ENCODE measurements at regions not wholly inside any gene's neighbourhood (a gene's known extent, or its start where the extent isn't known, plus 50 kb on each side); places are given as distances from the start of the nearest gene placed in this dataset.

DNA sequence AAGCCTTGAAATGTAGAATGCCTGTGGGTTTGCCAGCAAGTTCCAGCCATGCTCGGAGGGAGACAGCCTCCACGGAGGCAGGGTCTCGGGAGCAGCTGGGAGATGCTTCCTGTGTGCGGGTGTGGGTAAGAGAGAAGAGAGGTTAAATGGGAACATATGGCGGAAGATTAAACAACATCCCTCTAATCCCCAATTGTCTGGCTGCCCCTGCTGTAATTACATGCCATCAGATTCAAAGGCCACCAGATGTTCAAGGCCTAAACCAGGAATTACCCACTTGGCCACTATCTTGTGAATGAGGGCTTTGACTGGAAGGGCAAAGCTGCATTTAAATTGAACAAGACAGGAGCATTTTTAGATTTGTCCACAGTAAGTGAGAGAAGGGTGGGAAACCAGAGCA, 81.4 kb upstream of the BACE2 start:
- DNase-seq, result no peak

DNA sequence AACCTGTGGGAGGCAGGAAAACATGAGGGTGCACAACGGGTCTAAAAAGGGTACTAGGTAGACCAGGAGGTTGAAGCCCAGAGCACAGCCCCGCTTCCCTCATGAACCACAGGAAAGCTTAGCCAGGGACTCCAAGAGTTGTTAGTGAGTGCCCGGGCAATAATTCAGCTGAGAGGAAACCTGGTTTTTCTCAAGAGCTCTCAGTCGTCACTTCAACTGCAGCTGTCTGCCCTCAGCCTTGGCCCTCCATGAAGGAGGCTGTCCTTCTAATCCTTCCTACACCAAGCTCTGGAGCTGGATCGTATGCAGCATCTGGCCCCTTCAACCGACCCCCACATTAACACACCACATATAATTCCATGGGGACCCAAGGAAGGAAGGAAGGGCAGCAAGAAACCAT, 77.0 kb upstream of the BACE2 start:
- no peak for DNase-seq

DNA sequence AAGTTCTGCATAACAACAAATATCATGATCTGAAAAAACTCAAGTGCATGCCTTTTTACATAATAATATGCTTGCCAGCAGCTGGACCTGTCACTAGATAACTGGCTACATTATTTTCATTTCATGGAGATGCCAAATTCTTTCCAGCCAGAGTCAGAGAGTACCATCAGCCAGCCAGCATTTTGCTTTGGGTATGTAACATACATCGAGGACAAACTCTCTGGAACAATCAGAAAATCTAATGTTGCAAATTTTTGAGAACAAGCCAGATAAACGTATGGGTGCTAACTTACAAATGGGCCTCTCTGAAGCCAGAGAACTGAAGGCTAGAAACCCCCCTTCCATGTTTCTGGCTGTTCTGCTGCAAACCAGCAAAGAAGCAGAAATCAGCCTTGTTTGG, 76.3 kb upstream of the BACE2 start:
- DNase-seq, result no peak

DNA sequence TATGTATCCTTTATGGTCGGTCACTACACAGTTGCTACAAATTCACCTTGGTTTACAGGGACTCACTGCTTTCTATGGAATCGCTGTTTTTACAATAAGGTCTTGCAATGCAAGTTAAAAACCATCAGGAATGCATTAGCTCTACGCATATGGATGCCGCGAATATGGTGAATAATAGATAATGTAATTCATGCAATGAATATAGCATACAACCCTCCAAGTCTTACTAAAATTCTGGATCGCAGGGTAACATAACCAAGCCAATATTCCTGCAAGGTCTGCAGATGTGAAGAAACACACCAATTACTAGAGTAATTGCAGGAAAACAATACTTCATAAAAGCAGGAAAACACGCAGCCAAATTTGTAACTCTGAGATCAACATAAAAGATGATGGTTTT, 75.6 kb upstream of the BACE2 start:
- DNase-seq, result no peak

DNA sequence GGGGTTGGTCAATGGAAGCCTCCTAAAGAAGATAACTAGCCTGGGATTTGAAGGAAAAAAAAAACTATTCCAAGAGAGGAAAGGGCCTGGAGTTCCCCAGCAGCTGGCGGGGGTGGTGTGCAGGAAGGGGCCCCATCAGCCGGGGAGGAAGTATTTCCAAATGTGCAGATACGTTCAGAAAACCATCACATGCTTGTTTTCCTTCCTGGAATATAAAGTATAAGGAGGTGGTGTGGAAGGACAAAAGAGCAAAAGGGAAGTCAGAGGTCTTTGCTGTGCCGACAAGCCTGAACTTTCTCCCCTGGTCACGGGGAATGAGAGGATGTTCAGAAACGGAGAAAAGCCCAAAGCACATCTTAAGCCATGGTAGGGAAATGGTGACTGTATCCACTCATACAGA, 72.0 kb upstream of the BACE2 start:
- DNase-seq, result no peak

DNA sequence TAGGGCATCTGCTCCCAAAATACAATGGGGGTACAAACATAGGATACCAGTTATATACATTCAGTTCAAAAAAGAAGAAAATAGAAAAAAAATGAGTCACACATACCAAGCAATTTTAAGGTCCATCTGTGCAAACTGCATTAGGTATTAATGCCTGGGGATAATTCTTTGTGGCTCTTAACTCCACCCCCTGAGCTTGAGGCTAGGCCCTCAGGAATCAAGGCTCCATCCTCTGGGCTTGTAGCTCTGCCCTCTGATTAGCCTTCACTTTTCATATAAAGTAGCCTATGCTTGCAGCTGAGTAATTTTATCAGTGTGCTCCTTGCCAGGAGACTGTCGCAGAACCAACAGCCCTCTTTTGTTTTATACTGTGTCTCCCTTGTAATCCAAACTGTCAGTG, 69.9 kb upstream of the BACE2 start:
- DNase-seq, result no peak

DNA sequence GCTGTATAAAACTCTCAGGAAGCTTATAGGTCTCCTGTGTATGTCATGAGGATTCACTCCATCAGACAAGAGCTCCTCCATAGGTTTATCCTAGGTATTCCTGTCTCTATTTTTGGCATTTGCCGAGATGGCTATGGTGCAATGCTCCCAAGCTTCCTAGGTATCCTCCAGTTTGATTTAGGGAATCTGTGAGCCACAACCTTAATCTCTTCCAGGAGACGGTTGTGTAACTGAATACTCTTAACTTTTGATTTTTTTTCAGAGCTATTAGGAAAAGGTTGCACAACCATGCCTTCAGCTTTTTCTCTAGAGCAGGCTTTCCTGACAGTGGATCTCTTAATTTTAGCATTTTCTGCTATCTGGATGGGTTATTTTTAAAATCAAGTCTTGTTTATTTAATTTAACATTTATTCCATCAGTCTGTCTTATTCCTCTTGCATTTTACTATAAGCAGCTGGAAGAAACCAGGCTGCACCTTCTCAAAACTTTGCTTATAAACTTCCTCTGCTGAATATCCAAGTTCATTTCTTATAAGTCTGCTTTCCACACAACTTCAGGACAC, 69.4 kb upstream of the BACE2 start:
- DNase-seq, result no peak

DNA sequence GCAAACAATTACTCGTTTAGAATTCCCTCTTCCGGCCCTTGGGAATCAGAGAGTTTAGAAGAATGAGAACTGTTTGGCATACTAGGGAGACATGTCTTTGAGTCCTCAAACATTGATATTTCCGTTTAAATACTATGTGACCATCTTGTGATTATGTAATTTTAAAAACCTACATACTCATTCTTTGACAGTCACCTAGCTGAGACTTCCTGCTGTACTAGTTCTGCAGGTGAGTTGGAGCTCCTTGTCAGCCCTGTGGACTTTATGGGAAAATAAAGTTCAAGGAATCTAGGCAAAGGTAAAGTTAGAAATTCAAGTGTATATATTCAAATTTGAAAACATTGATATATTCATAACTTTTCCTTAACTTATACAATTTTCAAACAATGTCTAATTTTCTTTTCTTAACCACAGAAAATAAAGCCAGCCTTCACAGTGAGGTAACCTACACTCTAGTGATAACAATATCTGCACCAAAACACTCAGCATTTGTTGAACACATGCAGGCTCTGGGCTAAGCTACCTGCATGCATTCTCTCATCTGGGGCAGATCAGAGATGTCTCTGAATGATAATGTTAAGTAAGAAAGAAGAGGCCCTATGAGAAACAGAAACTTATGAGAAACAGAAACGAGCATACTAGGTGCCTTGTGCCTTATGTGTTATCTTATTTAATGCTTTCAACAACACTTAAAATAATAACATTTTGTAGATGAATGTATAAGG, 67.0 kb upstream of the BACE2 start:
- no peak for DNase-seq

DNA sequence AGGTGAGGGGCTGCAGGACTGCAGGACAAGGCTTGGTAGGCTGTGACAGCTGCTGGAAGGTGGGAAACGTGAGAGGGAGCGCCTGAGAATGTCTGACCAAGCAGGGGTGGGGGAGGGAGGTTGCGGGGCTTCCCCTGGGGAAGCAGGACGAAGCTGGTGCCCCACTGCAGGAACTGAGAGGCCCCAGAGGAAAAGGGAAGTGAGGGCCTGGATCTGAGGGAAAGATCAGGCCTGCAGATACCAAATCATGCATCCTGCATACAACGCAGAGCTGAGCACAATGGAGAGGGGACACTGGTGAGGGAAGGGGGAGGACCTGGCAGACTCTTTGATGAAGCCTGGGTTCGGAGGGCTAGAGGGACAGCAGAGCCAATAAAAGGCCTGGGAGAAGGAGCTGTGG, 65.7 kb upstream of the BACE2 start:
- DNase-seq, result no peak

DNA sequence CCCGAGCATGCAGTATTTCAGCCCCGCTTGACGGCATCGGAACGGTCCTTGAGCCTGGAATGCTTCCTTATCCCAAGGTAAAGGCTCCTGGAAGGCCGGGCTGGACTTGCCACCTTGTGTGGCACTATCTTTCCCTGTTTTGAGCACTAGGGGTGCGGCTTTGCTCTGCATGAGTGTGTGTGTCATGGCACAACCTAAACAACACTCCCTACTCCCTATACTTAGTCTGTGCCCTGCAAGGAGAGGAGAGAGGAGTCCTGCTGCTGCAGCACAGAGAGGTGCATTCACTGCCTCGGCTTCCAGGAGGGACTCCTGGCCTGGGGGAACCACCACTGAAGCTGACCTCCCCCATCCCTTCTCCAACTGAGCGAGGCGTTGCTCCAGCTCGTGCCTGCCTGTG, 60.4 kb upstream of the BACE2 start:
- DNase-seq, result no peak

DNA sequence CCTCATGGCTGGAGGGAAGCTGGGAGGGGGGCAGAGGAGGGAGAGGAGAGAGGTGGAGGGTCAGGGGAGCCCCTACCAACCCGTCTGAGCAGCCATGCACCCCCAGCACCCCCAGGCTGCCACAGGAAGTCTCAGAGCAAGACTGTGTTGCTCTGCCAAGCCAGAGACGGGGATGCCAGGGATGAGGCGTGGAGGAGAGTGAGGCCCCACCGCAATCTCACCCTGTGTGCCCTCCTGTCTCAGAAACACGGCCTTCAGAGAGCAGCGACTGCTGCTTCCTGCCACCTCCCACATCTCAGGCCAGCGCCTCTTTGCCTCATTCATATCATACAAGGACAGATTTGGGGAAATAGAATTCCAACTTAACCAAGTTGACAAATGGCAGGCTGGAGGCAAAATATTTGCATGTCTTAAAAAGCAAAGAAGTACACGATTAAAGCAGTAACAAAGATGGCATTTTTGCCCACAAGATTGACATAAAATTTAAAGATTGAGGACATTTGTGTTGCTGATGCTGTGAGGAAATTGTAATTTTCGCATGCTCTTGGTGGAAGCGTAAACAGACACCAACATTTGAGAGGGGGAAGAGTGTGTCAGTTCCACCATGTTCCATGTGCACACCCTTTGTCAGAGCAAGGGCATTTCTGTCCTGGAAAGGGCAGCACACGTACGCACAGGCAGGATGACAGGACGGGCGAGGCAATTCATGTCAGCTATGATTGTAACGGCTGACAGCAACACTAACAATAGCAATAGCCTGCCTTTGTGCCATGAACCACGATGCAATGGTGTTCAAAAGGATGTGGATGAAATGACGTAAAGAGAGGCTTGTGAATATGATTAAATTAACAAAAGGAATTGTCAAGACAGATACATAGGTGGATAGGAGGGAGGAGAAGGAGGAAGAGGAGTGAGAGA, 59.0 kb upstream of the BACE2 start:
- no peak for DNase-seq

DNA sequence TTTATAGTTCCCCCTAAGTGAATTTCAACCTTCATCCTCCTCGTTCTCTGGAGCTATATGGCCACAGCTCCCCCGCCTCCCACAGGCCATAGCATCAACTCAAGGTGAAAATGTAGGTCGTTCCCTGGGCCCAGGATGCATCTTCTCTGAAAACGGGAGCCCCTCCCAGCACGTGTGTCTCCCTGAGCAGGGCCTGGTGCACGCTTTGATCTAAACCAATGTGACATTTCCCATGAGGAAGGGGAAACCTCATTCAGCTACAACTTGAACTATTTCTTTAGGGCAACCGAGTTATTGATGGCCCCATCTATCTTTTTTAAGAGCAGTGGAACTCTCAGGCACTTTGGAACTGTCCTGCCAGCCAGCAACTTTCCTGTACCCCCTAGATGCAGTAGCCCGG, 57.8 kb upstream of the BACE2 start:
- no peak for DNase-seq

DNA sequence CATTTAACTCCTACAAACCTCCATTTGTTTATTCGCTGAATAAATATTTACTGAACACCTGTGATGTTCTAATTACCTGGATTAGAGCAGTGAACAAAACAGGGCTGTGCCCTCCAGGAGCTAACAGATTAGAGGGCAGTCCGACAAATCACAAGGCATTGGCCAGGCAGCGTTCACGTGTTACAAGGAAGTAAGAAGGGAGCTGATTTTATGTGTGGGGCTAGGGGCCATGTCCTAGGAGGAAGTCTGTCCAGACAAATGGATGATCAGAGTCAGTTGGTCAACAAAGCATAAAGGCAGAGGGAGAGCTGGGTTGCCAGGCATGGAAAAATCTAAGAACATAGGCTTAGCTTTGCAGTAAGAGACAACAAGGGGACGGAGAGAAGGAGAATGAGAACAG, 57.3 kb upstream of the BACE2 start:
- DNase-seq, result no peak

DNA sequence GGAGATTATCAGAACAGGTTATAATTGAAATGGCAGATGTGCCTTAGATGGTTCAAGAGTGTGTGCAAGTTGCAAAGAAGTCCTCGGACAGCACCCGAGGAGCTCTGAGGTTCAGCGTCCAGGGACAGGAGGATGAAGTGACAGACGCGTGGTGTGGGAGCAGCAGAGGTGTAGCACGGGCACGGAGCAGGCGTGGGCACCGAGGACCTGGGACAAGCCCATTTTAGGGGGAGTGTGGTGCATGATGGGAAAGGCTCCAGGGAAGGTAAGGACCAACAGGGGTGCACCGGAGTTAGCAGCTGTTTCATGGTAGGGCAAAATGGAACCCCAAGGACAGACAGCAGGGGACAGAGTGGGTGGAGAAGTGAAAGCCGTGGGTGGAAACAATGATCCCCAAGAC, 56.3 kb upstream of the BACE2 start:
- no peak for DNase-seq

DNA sequence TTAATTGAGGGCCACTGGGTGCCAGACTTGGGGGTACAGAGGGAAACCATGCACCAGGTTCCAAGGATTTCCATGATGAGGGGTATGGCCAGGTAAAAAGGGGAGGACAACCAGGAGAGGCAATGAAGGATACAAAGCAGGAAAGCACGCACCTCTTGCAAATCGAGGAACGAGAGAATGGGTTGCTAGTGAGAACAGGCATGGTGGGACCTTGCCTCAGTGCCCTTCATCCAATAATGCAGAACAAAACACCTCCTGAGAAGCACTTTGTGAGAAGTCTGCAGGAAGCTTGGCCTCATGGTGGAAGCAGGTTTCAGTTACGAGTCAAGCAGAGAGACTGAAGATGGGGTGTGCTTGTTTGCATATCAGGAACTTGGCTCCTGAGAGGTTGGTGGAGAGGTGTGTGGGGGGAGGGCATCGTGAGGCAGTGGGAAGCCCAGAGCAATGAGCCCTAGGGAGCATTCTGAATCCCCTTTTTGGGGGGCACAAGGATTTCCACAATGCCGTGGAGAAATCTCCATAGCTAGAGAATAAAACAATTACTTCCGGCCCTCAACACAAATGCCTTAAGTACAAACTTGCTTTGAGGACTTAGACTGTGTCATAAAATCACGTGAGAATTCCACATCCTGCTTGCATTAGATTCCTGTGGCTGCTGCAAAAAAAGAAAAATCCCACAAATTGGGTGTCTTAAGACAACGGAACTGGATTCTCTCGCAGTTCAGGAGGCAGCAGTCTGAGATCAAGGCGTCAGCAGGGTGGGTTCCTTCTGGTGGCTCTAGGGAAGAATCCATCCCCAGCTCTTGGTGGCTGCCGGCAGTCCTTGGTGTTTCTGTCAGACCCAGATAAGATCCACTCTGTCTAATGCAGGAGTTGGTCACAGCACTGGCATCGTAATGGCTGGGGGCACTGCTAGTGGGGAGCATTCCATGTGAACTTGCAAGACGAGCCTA, 54.9 kb upstream of the BACE2 start:
- no peak for DNase-seq

DNA sequence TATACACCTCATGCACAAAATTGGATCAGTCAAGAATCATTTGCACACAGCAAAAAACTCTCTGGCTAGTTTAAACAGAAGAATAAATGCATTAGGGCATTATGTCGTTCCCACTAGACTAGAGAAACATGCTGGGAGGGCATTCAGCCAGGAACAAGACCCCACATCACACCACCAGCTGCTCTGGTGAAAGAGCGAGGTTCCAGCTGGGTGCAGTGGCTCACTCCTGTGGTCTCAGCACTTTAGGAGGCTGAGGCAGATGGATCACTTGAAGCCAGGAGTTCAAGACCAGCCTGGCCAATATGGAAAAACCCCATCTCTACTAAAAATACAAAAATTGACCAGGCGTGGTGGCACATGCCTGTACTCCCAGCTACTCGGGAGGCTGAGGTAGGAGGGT, 52.1 kb upstream of the BACE2 start:
- DNase-seq, result no peak

Measured in stimulated activated CD4-positive, alpha-beta T cell treated with anti-CD3 and anti-CD28 coated beads, Interleukin-12 subunit alpha, Interleukin-12 subunit beta, amount 100 ng/mL, for 4 hours (primary cell).